AG04449 (cell line): ENCODE measurements at regions not wholly inside any gene's neighbourhood (a gene's known extent, or its start where the extent isn't known, plus 50 kb on each side); places are given as distances from the start of the nearest gene placed in this dataset.

Experiments used
- CTCF ChIA-PET: fragments of 350-600 bp; formaldehyde crosslinking; extraction: SDS; loops from one replicate; lab custom pipeline; 2021; ENCODE audit warnings: antibody characterized with exemption; lab: Yijun Ruan, JAX
- POLR2A ChIA-PET: fragments of 400-600, 350-600 bp; formaldehyde crosslinking; extraction: SDS; loops from one replicate; lab custom pipeline; 2020; ENCODE audit warnings: antibody characterized with exemption, inconsistent platforms; lab: Yijun Ruan, JAX
- DNase-seq: peaks from one replicate; pipeline ENCODE4 v3.0.0-alpha.2; 2010; ENCODE audit warnings: low read depth, low spot score
- H3K4me3 ChIP-seq: 2 replicates; pipeline ENCODE4 v1.5.1; 2011; ENCODE audit warnings: low read depth, mild to moderate bottlenecking, control low read depth, low read length
- TF ChIP-seq, protein P1 (sequence below): IDR thresholded peaks from one replicate; pipeline ENCODE4 v1.5.1; 2011; ENCODE audit warnings: mild to moderate bottlenecking, moderate library complexity, low read length, control low read depth, inconsistent platforms; ENCODE audit not compliant: insufficient read depth; ENCODE audit errors: missing control alignments

DNA sequence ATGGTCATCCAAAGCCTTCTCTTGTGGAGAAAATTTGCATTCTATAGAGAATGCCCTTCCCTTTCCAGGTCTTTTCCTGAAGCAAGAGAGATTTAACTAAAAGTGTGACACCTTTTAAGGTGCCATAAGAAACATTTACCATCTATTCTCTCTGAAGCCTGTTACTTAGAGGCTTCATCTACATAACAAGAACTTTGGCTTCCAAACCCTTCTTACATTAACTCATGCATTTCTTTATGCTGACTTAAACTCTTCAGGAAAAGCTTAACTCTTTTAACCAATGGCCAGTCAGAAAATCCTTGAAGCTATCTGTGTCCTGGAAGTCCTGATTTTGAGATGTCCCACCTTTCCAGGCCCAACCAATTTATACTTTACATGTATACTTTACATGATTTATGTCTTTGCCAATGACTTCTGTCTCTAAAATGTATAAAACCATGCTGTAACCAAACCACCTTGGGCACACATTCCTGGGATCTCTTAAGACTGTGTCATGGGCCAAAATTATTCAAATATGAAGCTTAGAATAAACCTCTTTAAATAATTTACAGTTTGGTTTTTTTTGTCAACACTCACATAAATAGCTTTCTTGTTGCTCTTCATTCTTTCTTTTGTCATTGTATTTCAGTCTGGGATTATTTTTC lies 472.6 kb upstream of the NECTIN3 start:
- ChIA-PET POLR2A (interaction anchor here (0.6 kb wide), 1 partner anchor 253 kb away, joined by 3 read pairs; no protein-coding TSS in a partner anchor), CTCF (no interaction called here)
- no peak overlapping the region for H3K4me3 ChIP-seq
- no peak for DNase-seq
- TF ChIP-seq, protein P1, sequence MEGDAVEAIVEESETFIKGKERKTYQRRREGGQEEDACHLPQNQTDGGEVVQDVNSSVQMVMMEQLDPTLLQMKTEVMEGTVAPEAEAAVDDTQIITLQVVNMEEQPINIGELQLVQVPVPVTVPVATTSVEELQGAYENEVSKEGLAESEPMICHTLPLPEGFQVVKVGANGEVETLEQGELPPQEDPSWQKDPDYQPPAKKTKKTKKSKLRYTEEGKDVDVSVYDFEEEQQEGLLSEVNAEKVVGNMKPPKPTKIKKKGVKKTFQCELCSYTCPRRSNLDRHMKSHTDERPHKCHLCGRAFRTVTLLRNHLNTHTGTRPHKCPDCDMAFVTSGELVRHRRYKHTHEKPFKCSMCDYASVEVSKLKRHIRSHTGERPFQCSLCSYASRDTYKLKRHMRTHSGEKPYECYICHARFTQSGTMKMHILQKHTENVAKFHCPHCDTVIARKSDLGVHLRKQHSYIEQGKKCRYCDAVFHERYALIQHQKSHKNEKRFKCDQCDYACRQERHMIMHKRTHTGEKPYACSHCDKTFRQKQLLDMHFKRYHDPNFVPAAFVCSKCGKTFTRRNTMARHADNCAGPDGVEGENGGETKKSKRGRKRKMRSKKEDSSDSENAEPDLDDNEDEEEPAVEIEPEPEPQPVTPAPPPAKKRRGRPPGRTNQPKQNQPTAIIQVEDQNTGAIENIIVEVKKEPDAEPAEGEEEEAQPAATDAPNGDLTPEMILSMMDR: no peak

DNA sequence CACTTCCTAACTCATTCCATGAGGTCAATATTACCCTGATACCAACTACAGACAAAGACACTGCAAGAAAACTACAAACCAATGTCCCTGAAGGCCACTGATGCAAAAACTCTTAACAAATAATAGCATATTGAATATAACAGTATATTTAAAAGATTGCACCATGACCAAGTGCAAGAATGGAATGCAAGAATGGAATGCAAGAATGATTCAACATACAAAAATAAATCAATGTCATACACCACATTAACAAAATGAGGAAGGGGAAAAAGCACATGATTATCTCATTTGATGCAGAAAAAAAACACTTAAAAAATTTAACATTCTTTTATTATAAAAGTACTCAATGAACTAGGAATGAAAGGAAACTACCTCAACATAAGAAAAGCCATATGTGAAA lies 463.1 kb upstream of the NECTIN3 start:
- CTCF ChIA-PET: interaction anchor here (1.0 kb wide), 1 partner anchor 472 kb away, joined by 3 read pairs; no protein-coding TSS in a partner anchor
- POLR2A ChIA-PET: no interaction called here
- TF ChIP-seq, protein P1: no peak
- no peak for DNase-seq
- H3K4me3 ChIP-seq: no peak overlapping the region

DNA sequence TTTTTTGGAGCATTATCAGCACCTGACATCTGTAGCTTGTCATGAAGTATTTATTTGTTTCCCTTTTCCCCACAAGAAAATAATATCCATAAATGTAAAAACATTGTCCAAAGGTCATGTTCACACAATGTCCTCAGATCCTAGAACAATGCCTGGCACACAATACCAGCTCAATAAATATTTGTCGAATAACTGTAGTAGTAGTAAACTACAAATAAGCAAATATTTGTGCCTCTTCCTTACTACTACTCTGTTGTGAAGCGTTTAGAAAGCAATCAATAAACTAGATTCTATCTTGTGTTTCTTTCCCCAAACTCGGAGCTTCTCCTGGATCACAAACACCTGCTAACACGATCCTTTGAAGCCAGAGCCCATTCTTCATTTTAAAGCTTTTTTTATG lies 459.6 kb upstream of the NECTIN3 start:
- ChIA-PET POLR2A (no interaction called here), CTCF (no interaction called here)
- H3K4me3 ChIP-seq: no peak overlapping the region
- DNase-seq: no peak
- TF ChIP-seq, protein P1: no peak

DNA sequence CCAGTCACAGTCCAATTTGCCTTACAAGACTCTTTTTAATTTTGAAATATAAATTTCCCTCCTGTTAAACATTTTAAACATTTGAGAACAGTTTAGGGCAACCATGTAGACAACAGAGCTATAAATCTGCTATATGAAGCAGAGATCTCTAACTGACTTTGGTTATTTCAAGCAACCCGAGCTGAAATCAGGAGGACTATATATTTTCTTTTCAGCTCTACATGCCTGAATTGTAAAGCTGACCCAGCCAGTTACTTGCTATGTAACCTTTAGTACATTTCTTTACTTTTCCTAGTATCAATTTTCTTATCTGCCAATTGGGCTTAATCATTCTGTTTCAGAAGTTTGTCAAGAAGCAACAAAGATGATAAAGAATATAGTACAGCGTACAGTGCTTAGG lies 457.4 kb upstream of the NECTIN3 start:
- TF ChIP-seq, protein P1: no peak
- POLR2A ChIA-PET: no interaction called here
- CTCF ChIA-PET: interaction anchor here (1.8 kb wide), 1 partner anchor 10 kb away, joined by 4 read pairs; no protein-coding TSS in a partner anchor
- H3K4me3 ChIP-seq: no peak overlapping the region
- no peak for DNase-seq

DNA sequence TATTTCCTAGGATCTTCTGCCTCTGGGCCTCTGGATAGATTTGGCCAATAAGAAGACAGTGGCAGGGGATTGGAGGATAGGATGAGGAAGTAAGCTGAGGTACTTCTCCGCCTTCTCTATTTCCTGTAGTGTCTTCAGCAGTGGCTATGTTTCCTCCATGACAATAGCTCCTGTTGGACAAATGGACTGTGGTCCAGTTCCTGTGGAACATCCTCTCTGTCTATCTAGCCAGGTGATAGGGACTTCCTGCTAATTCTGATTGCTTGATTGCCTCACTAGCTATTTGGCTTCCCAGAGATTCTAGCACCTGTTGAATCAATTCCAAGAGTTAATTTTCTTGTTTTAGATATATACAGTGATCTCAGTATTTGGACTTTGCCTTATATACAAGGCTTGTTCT lies 456.2 kb upstream of the NECTIN3 start:
- no peak overlapping the region for H3K4me3 ChIP-seq
- TF ChIP-seq, protein P1: no peak
- POLR2A ChIA-PET: no interaction called here
- CTCF ChIA-PET: interaction anchor here (1.1 to 1.8 kb wide), 2 partner anchors 10 to 11 kb away, joined by 3 to 4 read pairs; no protein-coding TSS in a partner anchor
- DNase-seq: no peak

DNA sequence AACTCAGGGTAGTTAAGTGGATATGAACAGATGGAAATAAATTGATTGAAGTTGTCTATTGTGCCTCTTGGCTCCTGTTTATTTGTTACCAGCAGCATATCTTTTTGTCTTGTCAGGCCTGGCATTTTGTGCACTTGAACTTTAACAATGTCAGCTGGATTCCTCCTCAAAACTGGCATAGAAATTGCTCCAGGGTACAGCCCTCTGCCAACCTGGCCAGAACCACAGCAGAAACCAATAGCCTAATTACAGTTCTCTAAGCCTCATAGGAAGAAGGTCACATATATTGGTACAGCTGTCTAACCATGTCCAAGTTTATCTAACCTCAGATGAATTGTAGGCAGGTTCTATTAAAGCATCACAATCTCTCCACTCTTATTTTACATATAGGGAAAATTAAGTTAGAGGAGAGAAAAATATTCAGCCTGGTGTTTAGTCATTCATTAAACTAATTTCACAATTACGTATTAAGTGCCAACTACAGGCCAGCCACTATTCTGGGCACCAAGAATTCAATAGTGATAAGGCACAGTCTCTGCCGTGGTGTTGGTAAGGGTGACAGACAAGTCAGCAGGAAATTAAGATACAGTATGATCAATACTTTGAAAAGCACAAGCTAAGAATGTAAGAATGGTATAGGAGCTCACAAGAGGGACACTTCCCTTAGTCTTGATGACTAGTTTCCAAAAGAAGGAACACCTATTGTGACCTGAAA lies 452.9 kb upstream of the NECTIN3 start:
- H3K4me3 ChIP-seq: no peak overlapping the region
- no peak for DNase-seq
- ChIA-PET CTCF (no interaction called here), POLR2A (no interaction called here)
- TF ChIP-seq, protein P1: no peak
